ENCODE measurements at regions not wholly inside any gene's neighbourhood (a gene's known extent, or its start where the extent isn't known, plus 50 kb on each side); places are given as distances from the start of the nearest gene placed in this dataset.

- Histone ChIP-seq H3K9me3 (ENCODE audit: low read depth) (no peaks in the 10 kb centered on the region), H3K4me1 (ENCODE audit: insufficient read depth) (no peaks in the 10 kb centered on the region), H3K79me2 (ENCODE audit: insufficient read depth) (no peaks in the 10 kb centered on the region), H4K20me1 (ENCODE audit: insufficient read depth) (no peaks in the 10 kb centered on the region), H2AFZ (no peak overlapping the region), H3K9ac (no peak overlapping the region), H3K4me3 (no peak overlapping the region), H3F3A (ENCODE audit: insufficient read depth) (no peaks in the 10 kb centered on the region), H3K27ac (no peak overlapping the region), H3K27me3 (replicated peaks; ENCODE audit: insufficient read depth) (no peaks in the 10 kb centered on the region), H3K9me2 (ENCODE audit: insufficient read depth) (no peaks in the 10 kb centered on the region), H3K4me2 (ENCODE audit: unreplicated experiment) (no peak overlapping the region), H3K36me3 (ENCODE audit: low read depth) (no peaks in the 10 kb centered on the region)
- TF ChIP-seq EZH2phosphoT487 (IDR thresholded peaks at IDR 0.05; ENCODE audit: insufficient read depth, low read depth) (no peak), EZH2 (IDR thresholded peaks at IDR 0.05; ENCODE audit: insufficient read depth, poor library complexity, severe bottlenecking) (no peak)
- WGBS, 2 experiments (ENCODE audit: low coverage in 1 of 2, low lambda C conversion rate in 2 of 2, missing lambda C conversion rate in 2 of 2), result 16 to 18% methylated on average over 7 of the region's 7 CpGs
- in situ Hi-C loops (cut with MboI), result no loop called here
- DNase-seq, result no peak
Measured at GRCh38 chr16:9428355-9429005, 337.0 kb downstream of the HAPSTR1 start.

- H2AFZ ChIP-seq, result no peak overlapping the region
- 37 to 38% methylated on average over 10 of the region's 10 CpGs for WGBS, 2 experiments (ENCODE audit: low coverage in 1 of 2, low lambda C conversion rate in 2 of 2, missing lambda C conversion rate in 2 of 2)
- no peaks in the 10 kb centered on the region for H4K20me1 ChIP-seq (ENCODE audit: insufficient read depth)
- no peak overlapping the region for H3K4me3 ChIP-seq
- H3K79me2 ChIP-seq (ENCODE audit: insufficient read depth), result no peaks in the 10 kb centered on the region
- no peaks in the 10 kb centered on the region for H3K27me3 ChIP-seq (replicated peaks; ENCODE audit: insufficient read depth)
- H3K27ac ChIP-seq, result no peak overlapping the region
- no peak overlapping the region for H3K4me2 ChIP-seq (ENCODE audit: unreplicated experiment)
- H3K9me3 ChIP-seq (ENCODE audit: low read depth), result no peaks in the 10 kb centered on the region
- in situ Hi-C loops (cut with MboI), result no loop called here
- no peak for DNase-seq
- H3K9ac ChIP-seq, result no peak overlapping the region
- no peaks in the 10 kb centered on the region for H3F3A ChIP-seq (ENCODE audit: insufficient read depth)
- TF ChIP-seq EZH2 (IDR thresholded peaks at IDR 0.05; ENCODE audit: insufficient read depth, poor library complexity, severe bottlenecking), result no peak
- TF ChIP-seq EZH2phosphoT487 (IDR thresholded peaks at IDR 0.05; ENCODE audit: insufficient read depth, low read depth), result no peak
- no peaks in the 10 kb centered on the region for H3K36me3 ChIP-seq (ENCODE audit: low read depth)
- no peaks in the 10 kb centered on the region for H3K9me2 ChIP-seq (ENCODE audit: insufficient read depth)
- no peaks in the 10 kb centered on the region for H3K4me1 ChIP-seq (ENCODE audit: insufficient read depth)
Measured at GRCh38 chr16:9429646-9430330, 338.3 kb downstream of the HAPSTR1 start.

- Histone ChIP-seq H2AFZ (no peak overlapping the region), H3K27me3 (replicated peaks; ENCODE audit: insufficient read depth) (no peaks in the 10 kb centered on the region), H3K9me3 (ENCODE audit: low read depth) (no peaks in the 10 kb centered on the region), H3K9me2 (ENCODE audit: insufficient read depth) (no peaks in the 10 kb centered on the region), H3K36me3 (ENCODE audit: low read depth) (no peaks in the 10 kb centered on the region), H3F3A (ENCODE audit: insufficient read depth) (no peaks in the 10 kb centered on the region), H3K9ac (no peak overlapping the region), H3K4me2 (ENCODE audit: unreplicated experiment) (no peak overlapping the region), H3K79me2 (ENCODE audit: insufficient read depth) (no peaks in the 10 kb centered on the region), H3K4me3 (no peak overlapping the region), H3K4me1 (ENCODE audit: insufficient read depth) (no peaks in the 10 kb centered on the region), H4K20me1 (ENCODE audit: insufficient read depth) (no peaks in the 10 kb centered on the region), H3K27ac (no peak overlapping the region)
- no peak for TF ChIP-seq EZH2 (IDR thresholded peaks at IDR 0.05; ENCODE audit: insufficient read depth, poor library complexity, severe bottlenecking)
- TF ChIP-seq EZH2phosphoT487 (IDR thresholded peaks at IDR 0.05; ENCODE audit: insufficient read depth, low read depth), result no peak
- no peak for DNase-seq
- 26 to 37% methylated on average over 2 of the region's 2 CpGs for WGBS, 2 experiments (ENCODE audit: low coverage in 1 of 2, low lambda C conversion rate in 2 of 2, missing lambda C conversion rate in 2 of 2)
- in situ Hi-C loops (cut with MboI), result no loop called here
Measured at GRCh38 chr16:9434659-9435058, 343.2 kb downstream of the HAPSTR1 start.

GRCh38 chr16:9436175-9436574 is 344.7 kb downstream of the HAPSTR1 start:
- in situ Hi-C loops (cut with MboI), result no loop called here
- Histone ChIP-seq H3F3A (ENCODE audit: insufficient read depth) (no peaks in the 10 kb centered on the region), H3K79me2 (ENCODE audit: insufficient read depth) (no peaks in the 10 kb centered on the region), H3K4me1 (ENCODE audit: insufficient read depth) (no peaks in the 10 kb centered on the region), H3K36me3 (ENCODE audit: low read depth) (no peaks in the 10 kb centered on the region), H4K20me1 (ENCODE audit: insufficient read depth) (no peaks in the 10 kb centered on the region), H3K9ac (no peak overlapping the region), H2AFZ (no peak overlapping the region), H3K27me3 (replicated peaks; ENCODE audit: insufficient read depth) (no peaks in the 10 kb centered on the region), H3K27ac (no peak overlapping the region), H3K9me2 (ENCODE audit: insufficient read depth) (no peaks in the 10 kb centered on the region), H3K9me3 (ENCODE audit: low read depth) (no peaks in the 10 kb centered on the region), H3K4me3 (no peak overlapping the region), H3K4me2 (ENCODE audit: unreplicated experiment) (no peak overlapping the region)
- no peak for DNase-seq
- WGBS, 2 experiments (ENCODE audit: low coverage in 1 of 2, low lambda C conversion rate in 2 of 2, missing lambda C conversion rate in 2 of 2), result 29 to 33% methylated on average over 6 of the region's 6 CpGs
- TF ChIP-seq EZH2 (IDR thresholded peaks at IDR 0.05; ENCODE audit: insufficient read depth, poor library complexity, severe bottlenecking) (no peak), EZH2phosphoT487 (IDR thresholded peaks at IDR 0.05; ENCODE audit: insufficient read depth, low read depth) (no peak)
